GM12878 (cell line): ENCODE measurements at regions not wholly inside any gene's neighbourhood (a gene's known extent, or its start where the extent isn't known, plus 50 kb on each side); places are given as distances from the start of the nearest gene placed in this dataset.

ENCODE experiments used
- ATAC-seq: fragments of 200-7000 bp; cut with Tn5 transposase; 3 replicates; pipeline ENCODE4 v1.9.1; 2020; ENCODE audit warnings: mild to moderate bottlenecking, moderate library complexity
- BruUV-seq: library from RNA; stranded (reverse); fragments of 400-500 nt; replicated peaks from 2 replicates; lab custom pipeline; 2021; lab: Mats Ljungman, UMichigan
- CTCF ChIA-PET: fragments of 300-600 bp; sonication (Branson Sonifier 250); formaldehyde crosslinking; extraction: SDS; loops from one replicate; lab custom pipeline; 2021; ENCODE audit warnings: inconsistent platforms; lab: Yijun Ruan, JAX
- POLR2A ChIA-PET: fragments of 350-600 bp; formaldehyde crosslinking; extraction: SDS; loops from one replicate; lab custom pipeline; 2021; ENCODE audit warnings: inconsistent platforms; lab: Charles Lee
- RAD21 ChIA-PET: fragments of 300-600 bp; sonication (Branson Sonifier 250); formaldehyde crosslinking; loops from one replicate; lab custom pipeline; 2023; ENCODE audit warnings: antibody characterized with exemption; ENCODE audit not compliant: unreplicated experiment; lab: Charles Lee
- SMC1A ChIA-PET: fragments of 300-600 bp; sonication (Branson Sonifier 250); formaldehyde crosslinking; loops from one replicate; lab custom pipeline; 2023; ENCODE audit not compliant: unreplicated experiment, uncharacterized antibody; lab: Charles Lee
- DNase-seq: peaks from one replicate; pipeline ENCODE4 v3.0.0-alpha.2; 2011; ENCODE audit warnings: low read depth, low spot score
- FAIRE-seq: peaks from 3 replicates; lab custom pipeline; 2011; peaks lifted over from hg19 to GRCh38; lab: Jason Lieb, UNC
- H2AFZ ChIP-seq: 2 replicates; pipeline ENCODE4 v1.6.0; 2011; ENCODE audit warnings: low read depth, low read length, control low read depth; ENCODE audit not compliant: control insufficient read depth
- H3K27ac ChIP-seq: 2 replicates; pipeline ENCODE4 v1.5.1; 2011; ENCODE audit warnings: control low read depth; ENCODE audit not compliant: control insufficient read depth, insufficient read depth
- H3K27me3 ChIP-seq, 2 experiments: replicated peaks in 1 of 2; 2 replicates each; pipeline versions ENCODE4 v1.6.0 to v1.6.1; 2011; ENCODE audit warnings: low read length in 1 of 2; ENCODE audit not compliant: control insufficient read depth in 2 of 2, insufficient read depth in 2 of 2
- H3K36me3 ChIP-seq, 2 experiments: 2 replicates each; pipeline ENCODE4 v1.5.1; 2011; ENCODE audit warnings: low read length in 1 of 2; ENCODE audit not compliant: control insufficient read depth in 2 of 2, insufficient read depth in 2 of 2
- H3K4me1 ChIP-seq: 2 replicates; pipeline ENCODE4 v1.6.1; 2011; ENCODE audit warnings: mild to moderate bottlenecking, low read length, moderate library complexity, mixed read lengths; ENCODE audit not compliant: control insufficient read depth, insufficient read depth
- H3K4me2 ChIP-seq: 2 replicates; pipeline ENCODE4 v1.6.0; 2011; ENCODE audit warnings: control low read depth; ENCODE audit not compliant: control insufficient read depth, insufficient read depth
- H3K4me3 ChIP-seq: fragments of 200-600 bp; sonication (generic); 2 replicates; pipeline ENCODE4 v1.5.1; 2016
- H3K79me2 ChIP-seq: 2 replicates; pipeline ENCODE4 v1.6.0; 2011; ENCODE audit warnings: low read length; ENCODE audit not compliant: control insufficient read depth, insufficient read depth
- H3K9ac ChIP-seq: 2 replicates; pipeline ENCODE4 v1.8.0; 2011; ENCODE audit warnings: low read length, control low read depth, mixed read lengths; ENCODE audit not compliant: control insufficient read depth, insufficient read depth
- H3K9me3 ChIP-seq: replicated peaks from 3 replicates; pipeline ENCODE4 v1.5.1; 2011; ENCODE audit warnings: mild to moderate bottlenecking, low read length; ENCODE audit not compliant: control insufficient read depth, insufficient read depth
- H4K20me1 ChIP-seq: 2 replicates; pipeline ENCODE4 v1.6.0; 2011; ENCODE audit not compliant: control insufficient read depth, insufficient read depth
- BACH1 ChIP-seq: fragments of 450-650 bp; IDR thresholded peaks from 2 replicates; pipeline ENCODE4 v1.6.1; 2017; ENCODE audit warnings: mild to moderate bottlenecking, borderline replicate concordance
- BHLHE40 ChIP-seq, 2 experiments: fragments of 450-650 bp in 1 of 2; IDR thresholded peaks; 2 replicates each; pipeline ENCODE4 v1.6.1; 2011 to 2017; ENCODE audit warnings: low read depth in 2 of 2, borderline replicate concordance in 1 of 2, improper control_type of control experiment in 1 of 2, low read length in 1 of 2, mild to moderate bottlenecking in 1 of 2
- BMI1 ChIP-seq: fragments of 450-650 bp; IDR thresholded peaks from 2 replicates; pipeline ENCODE4 v1.6.1; 2016; ENCODE audit warnings: mild to moderate bottlenecking, moderate library complexity, borderline replicate concordance
- GABPA ChIP-seq: IDR thresholded peaks from 2 replicates; pipeline ENCODE4 v1.6.1; 2014; ENCODE audit warnings: antibody characterized with exemption, low read depth, mild to moderate bottlenecking, inconsistent platforms
- JUNB ChIP-seq: IDR thresholded peaks from 2 replicates; pipeline ENCODE4 v1.6.1; 2016; ENCODE audit warnings: antibody characterized with exemption, mild to moderate bottlenecking
- NFIC ChIP-seq: IDR thresholded peaks from 2 replicates; pipeline ENCODE4 v1.6.1; 2012; ENCODE audit warnings: low read depth, mild to moderate bottlenecking, inconsistent platforms, low read length, moderate library complexity
- NFXL1 ChIP-seq: fragments of 450-650 bp; IDR thresholded peaks from 2 replicates; pipeline ENCODE4 v1.6.1; 2017; ENCODE audit warnings: antibody characterized with exemption, mild to moderate bottlenecking, borderline replicate concordance
- POLR2AphosphoS2 ChIP-seq: IDR thresholded peaks from 2 replicates; pipeline ENCODE4 v1.6.1; 2011; ENCODE audit warnings: low read depth, mild to moderate bottlenecking, low read length, improper control_type of control experiment, moderate library complexity
- POLR2AphosphoS5 ChIP-seq: IDR thresholded peaks from 2 replicates; pipeline ENCODE4 v1.6.1; 2011; ENCODE audit warnings: mild to moderate bottlenecking, low read length, inconsistent platforms
- RAD51 ChIP-seq: fragments of 450-650 bp; IDR thresholded peaks from 2 replicates; pipeline ENCODE4 v1.6.1; 2016; ENCODE audit warnings: moderate library complexity, mild to moderate bottlenecking, inconsistent platforms
- RB1 ChIP-seq: fragments of 450-650 bp; formaldehyde crosslinking; IDR thresholded peaks from 2 replicates; pipeline ENCODE4 v1.6.1; 2017; ENCODE audit warnings: mild to moderate bottlenecking, borderline replicate concordance
- WGBS: methylation state at CpG from one replicate; pipeline ENCODE4 v1.1.6; 2016; ENCODE audit warnings: low lambda C conversion rate; ENCODE audit not compliant: insufficient replicate concordance, insufficient coverage; ENCODE audit errors: missing lambda C conversion rate; 5-methylcytosine and 5-hydroxymethylcytosine counted together
- in situ Hi-C: fragments of 300-500 bp; cut with MboI; formaldehyde crosslinking; loops from 9 replicates; pipeline ENCODE4 v1.14.3; 2018; ENCODE audit warnings: mixed read lengths
- intact Hi-C: fragments of 100-400 bp; cut with micrococcal nuclease; formaldehyde crosslinking; loops from one replicate; pipeline ENCODE4 v1.14.2; 2022; ENCODE audit not compliant: unreplicated experiment
- TF ChIP-seq, protein P1 (sequence below): fragments of 450-650 bp; IDR thresholded peaks from 2 replicates; pipeline ENCODE4 v1.6.1; 2018; ENCODE audit warnings: mild to moderate bottlenecking, low read depth, moderate library complexity; ENCODE audit not compliant: partially characterized antibody
- TF ChIP-seq, protein P2 (sequence below): IDR thresholded peaks from 2 replicates; pipeline ENCODE4 v1.6.1; 2011; ENCODE audit warnings: borderline replicate concordance, low read depth, mild to moderate bottlenecking, moderate library complexity, mixed read lengths, low read length; ENCODE audit not compliant: insufficient read depth; ENCODE audit errors: extremely low read length
- TF ChIP-seq, protein P3 (sequence below), 3 experiments: IDR thresholded peaks in 2 of 3; conservative IDR thresholded peaks in 1 of 3; 2 replicates each; pipeline ENCODE4 v1.5.1; 2011; ENCODE audit warnings: low read depth in 3 of 3, low read length in 3 of 3, mild to moderate bottlenecking in 3 of 3, control low read depth in 2 of 3, moderate library complexity in 2 of 3, inconsistent platforms in 1 of 3, mixed read lengths in 1 of 3; ENCODE audit not compliant: control insufficient read depth in 2 of 3, insufficient read depth in 1 of 3; ENCODE audit errors: extremely low read depth in 1 of 3

DNA sequence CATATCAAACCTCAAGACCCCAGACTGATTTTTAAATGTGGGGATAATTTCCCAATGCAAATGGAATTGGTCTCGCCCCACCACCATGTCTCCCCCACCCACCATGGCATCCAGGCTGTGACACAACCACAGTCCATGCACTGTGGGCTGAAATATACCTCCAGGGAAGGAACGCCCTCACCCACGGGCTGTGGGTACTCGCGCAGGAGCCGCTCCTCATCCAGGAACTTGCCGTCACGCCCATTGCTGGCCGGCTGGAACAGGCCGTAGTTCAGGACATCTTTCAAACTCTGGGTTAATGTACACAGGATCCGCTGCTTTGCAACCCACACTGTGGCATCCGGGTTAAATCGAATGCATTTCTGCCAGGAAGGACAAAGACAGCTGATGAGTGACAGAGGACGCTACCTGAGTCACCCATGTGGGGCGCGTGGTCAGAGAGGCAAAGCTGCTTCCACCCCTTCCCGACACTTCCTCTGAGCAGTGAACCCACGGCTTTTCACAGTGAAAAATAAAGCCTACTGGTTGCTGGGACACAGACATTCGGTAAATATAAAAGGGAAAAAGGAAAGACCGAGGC lies 133.6 kb downstream of the SHANK2 start:
- intact Hi-C loops = no loop called here
- RAD21 ChIA-PET = no interaction called here
- CTCF ChIA-PET = no interaction called here
- Histone ChIP-seq H3K27ac (no peak overlapping the region), H3K79me2 (no peaks in the 10 kb centered on the region), H3K4me2 (no peak overlapping the region), H3K9ac (no peak overlapping the region), H3K27me3 (no peaks in the 10 kb centered on the region), H3K9me3 (no peaks in the 10 kb centered on the region), H3K4me3 (no peak overlapping the region), H4K20me1 (no peaks in the 10 kb centered on the region), H3K36me3 (no peaks in the 10 kb centered on the region), H2AFZ (no peak overlapping the region), H3K4me1 (peaks cover 8% of the 10 kb centered on the region)
- in situ Hi-C loops = no loop called here
- SMC1A ChIA-PET = no interaction called here
- WGBS = 56% methylated on average over 20 of the region's 20 CpGs
- no peak for TF ChIP-seq POLR2AphosphoS2
- TF ChIP-seq NFXL1 = no peak
- no peak for TF ChIP-seq POLR2AphosphoS5
- no peak for TF ChIP-seq RAD51
- no peak for TF ChIP-seq NFIC
- TF ChIP-seq, protein P1, sequence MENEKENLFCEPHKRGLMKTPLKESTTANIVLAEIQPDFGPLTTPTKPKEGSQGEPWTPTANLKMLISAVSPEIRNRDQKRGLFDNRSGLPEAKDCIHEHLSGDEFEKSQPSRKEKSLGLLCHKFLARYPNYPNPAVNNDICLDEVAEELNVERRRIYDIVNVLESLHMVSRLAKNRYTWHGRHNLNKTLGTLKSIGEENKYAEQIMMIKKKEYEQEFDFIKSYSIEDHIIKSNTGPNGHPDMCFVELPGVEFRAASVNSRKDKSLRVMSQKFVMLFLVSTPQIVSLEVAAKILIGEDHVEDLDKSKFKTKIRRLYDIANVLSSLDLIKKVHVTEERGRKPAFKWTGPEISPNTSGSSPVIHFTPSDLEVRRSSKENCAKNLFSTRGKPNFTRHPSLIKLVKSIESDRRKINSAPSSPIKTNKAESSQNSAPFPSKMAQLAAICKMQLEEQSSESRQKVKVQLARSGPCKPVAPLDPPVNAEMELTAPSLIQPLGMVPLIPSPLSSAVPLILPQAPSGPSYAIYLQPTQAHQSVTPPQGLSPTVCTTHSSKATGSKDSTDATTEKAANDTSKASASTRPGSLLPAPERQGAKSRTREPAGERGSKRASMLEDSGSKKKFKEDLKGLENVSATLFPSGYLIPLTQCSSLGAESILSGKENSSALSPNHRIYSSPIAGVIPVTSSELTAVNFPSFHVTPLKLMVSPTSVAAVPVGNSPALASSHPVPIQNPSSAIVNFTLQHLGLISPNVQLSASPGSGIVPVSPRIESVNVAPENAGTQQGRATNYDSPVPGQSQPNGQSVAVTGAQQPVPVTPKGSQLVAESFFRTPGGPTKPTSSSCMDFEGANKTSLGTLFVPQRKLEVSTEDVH = no peak
- TF ChIP-seq JUNB = no peak
- TF ChIP-seq GABPA = no peak
- TF ChIP-seq BACH1 = no peak
- no peak for TF ChIP-seq BMI1
- TF ChIP-seq, protein P2, sequence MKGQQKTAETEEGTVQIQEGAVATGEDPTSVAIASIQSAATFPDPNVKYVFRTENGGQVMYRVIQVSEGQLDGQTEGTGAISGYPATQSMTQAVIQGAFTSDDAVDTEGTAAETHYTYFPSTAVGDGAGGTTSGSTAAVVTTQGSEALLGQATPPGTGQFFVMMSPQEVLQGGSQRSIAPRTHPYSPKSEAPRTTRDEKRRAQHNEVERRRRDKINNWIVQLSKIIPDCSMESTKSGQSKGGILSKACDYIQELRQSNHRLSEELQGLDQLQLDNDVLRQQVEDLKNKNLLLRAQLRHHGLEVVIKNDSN = no peak
- TF ChIP-seq, protein P3, sequence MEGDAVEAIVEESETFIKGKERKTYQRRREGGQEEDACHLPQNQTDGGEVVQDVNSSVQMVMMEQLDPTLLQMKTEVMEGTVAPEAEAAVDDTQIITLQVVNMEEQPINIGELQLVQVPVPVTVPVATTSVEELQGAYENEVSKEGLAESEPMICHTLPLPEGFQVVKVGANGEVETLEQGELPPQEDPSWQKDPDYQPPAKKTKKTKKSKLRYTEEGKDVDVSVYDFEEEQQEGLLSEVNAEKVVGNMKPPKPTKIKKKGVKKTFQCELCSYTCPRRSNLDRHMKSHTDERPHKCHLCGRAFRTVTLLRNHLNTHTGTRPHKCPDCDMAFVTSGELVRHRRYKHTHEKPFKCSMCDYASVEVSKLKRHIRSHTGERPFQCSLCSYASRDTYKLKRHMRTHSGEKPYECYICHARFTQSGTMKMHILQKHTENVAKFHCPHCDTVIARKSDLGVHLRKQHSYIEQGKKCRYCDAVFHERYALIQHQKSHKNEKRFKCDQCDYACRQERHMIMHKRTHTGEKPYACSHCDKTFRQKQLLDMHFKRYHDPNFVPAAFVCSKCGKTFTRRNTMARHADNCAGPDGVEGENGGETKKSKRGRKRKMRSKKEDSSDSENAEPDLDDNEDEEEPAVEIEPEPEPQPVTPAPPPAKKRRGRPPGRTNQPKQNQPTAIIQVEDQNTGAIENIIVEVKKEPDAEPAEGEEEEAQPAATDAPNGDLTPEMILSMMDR (IDR thresholded peaks at IDR 0.05 in 2 of 3, conservative IDR thresholded peaks at IDR 0.05 in 1 of 3; ENCODE audit: control insufficient read depth in 2 of 3, extremely low read depth in 1 of 3, insufficient read depth in 1 of 3, low read depth in 3 of 3, low read length in 3 of 3) = no peak
- no peak for TF ChIP-seq BHLHE40 (IDR thresholded peaks at IDR 0.05; ENCODE audit: borderline replicate concordance in 1 of 2, low read depth in 2 of 2, low read length in 1 of 2)
- TF ChIP-seq RB1 = no peak
- FAIRE-seq (no peak), DNase-seq (no peak), ATAC-seq (no peak)
- POLR2A ChIA-PET = no interaction called here
- no TSS peak for BruUV-seq
